ENCODE measurements at regions not wholly inside any gene's neighbourhood (a gene's known extent, or its start where the extent isn't known, plus 50 kb on each side); places are given as distances from the start of the nearest gene placed in this dataset.

- Histone ChIP-seq H3K4me2 (ENCODE audit: low read depth, low read length) (no peak overlapping the region), H3K9ac (ENCODE audit: insufficient read depth, low read depth, low read length) (no peak overlapping the region), H3K36me3 (replicated peaks in 1 of 2; ENCODE audit: control insufficient read depth in 1 of 2, insufficient read depth in 2 of 2, low read length in 2 of 2) (no peaks in the 10 kb centered on the region), H3K4me3 (replicated peaks in 1 of 3; ENCODE audit: insufficient read depth in 1 of 3, low read depth in 2 of 3, low read length in 3 of 3) (no peak overlapping the region), H3K9me3 (ENCODE audit: low read length) (no peaks in the 10 kb centered on the region), H3K4me1 (ENCODE audit: insufficient read depth, low read length) (no peaks in the 10 kb centered on the region), H4K20me1 (ENCODE audit: insufficient read depth, low read length) (no peaks in the 10 kb centered on the region), H3K79me2 (ENCODE audit: insufficient read depth, low read length) (no peaks in the 10 kb centered on the region), H3K27me3 (ENCODE audit: control insufficient read depth in 1 of 2, insufficient read depth in 2 of 2, low read length in 2 of 2) (no peaks in the 10 kb centered on the region), H3K27ac (ENCODE audit: extremely low read length, insufficient read depth, low read length) (no peak overlapping the region), H2AFZ (ENCODE audit: low read length) (no peak overlapping the region)
- TF ChIP-seq PCBP2 (optimal IDR thresholded peaks at IDR 0.05; ENCODE audit: low read depth, low read length, poor library complexity, severe bottlenecking) = no peak
- peak; percentile 95 for TF ChIP-seq SIX4 (CRISPR knock-in tag; IDR thresholded peaks at IDR 0.05)
- peak in 1 of 2 experiments; percentile 28; a peak in 1 of 4 replicates for TF ChIP-seq ATF4 (CRISPR knock-in tag; IDR thresholded peaks at IDR 0.05)
- peak; percentile 66; the same call in 1 of the 2 replicates for TF ChIP-seq SIX1 (CRISPR knock-in tag; IDR thresholded peaks at IDR 0.05; ENCODE audit: borderline replicate concordance)
- peak; percentile 77 for TF ChIP-seq ZBTB21 (CRISPR knock-in tag; IDR thresholded peaks at IDR 0.05)
- no peak for TF ChIP-seq THAP9 (CRISPR knock-in tag; IDR thresholded peaks at IDR 0.05; ENCODE audit: borderline replicate concordance)
- no peak for TF ChIP-seq FOXA1 (IDR thresholded peaks at IDR 0.05)
- TF ChIP-seq FOXA1 (CRISPR knock-in tag; IDR thresholded peaks at IDR 0.05) = peak; percentile 34; the same call in 1 of the 2 replicates
- TF ChIP-seq FOXA3 (CRISPR knock-in tag; IDR thresholded peaks at IDR 0.05) = peak; percentile 70
- TF ChIP-seq MYC (CRISPR knock-in tag; IDR thresholded peaks at IDR 0.05; ENCODE audit: borderline replicate concordance) = no peak
- peak; percentile 31; the same call in 1 of the 2 replicates for TF ChIP-seq HMG20A (CRISPR knock-in tag; IDR thresholded peaks at IDR 0.05; ENCODE audit: borderline replicate concordance)
- TF ChIP-seq FLYWCH1 (CRISPR knock-in tag; IDR thresholded peaks at IDR 0.05) = no peak
- CTCF ChIA-PET (ENCODE audit: low intra/inter-chr PET ratio, low total read pairs) = no interaction called here
- WGBS (ENCODE audit: low lambda C conversion rate) = 3% methylated on average over 1 of the region's 1 CpG
- no peak for ATAC-seq
- BruUV-seq (replicated peaks) = no TSS peak
- intact Hi-C loops (cut with micrococcal nuclease; ENCODE audit: unreplicated experiment) = no loop called here
- peak; percentile 38 for DNase-seq (ENCODE audit: low spot score)
- POLR2A ChIA-PET = no interaction called here
- in situ Hi-C loops (cut with HindIII; ENCODE audit: extremely low pct_ligation_motif_present, low pct_unique_long_range_greater_than_20kb) = no loop called here
- FAIRE-seq = no peak
Measured at GRCh38 chr2:4258563-4258962, 555.2 kb downstream of the DCDC2C start.
